ENCODE measurements at regions not wholly inside any gene's neighbourhood (a gene's known extent, or its start where the extent isn't known, plus 50 kb on each side); places are given as distances from the start of the nearest gene placed in this dataset.
"Not testable (repeated sequence)": the region's sequence is repeated elsewhere in the genome, so short reads cannot be mapped to it uniquely, and the experiment has no call there.

GRCh38 chr9:16058131-16058549 lies 505.3 kb downstream of the CCDC171 start:
- DNase-seq: no peak

- DNase-seq: no peak
These were observed 507.7 kb downstream of the CCDC171 start for GRCh38 chr9:16060436-16061129.

GRCh38 chr9:16062542-16063240 lies 509.8 kb downstream of the CCDC171 start:
- DNase-seq: no peak

GRCh38 chr9:16063241-16063591 lies 510.4 kb downstream of the CCDC171 start:
- no peak for DNase-seq

GRCh38 chr9:16064771-16065170 lies 511.9 kb downstream of the CCDC171 start:
- DNase-seq: no peak

- not testable (repeated sequence) for DNase-seq
These were observed 513.4 kb downstream of the CCDC171 start for GRCh38 chr9:16066201-16066600.

- no peak for DNase-seq
These were observed 515.6 kb downstream of the CCDC171 start for GRCh38 chr9:16068476-16068875.

GRCh38 chr9:16069249-16069648 lies 516.4 kb downstream of the CCDC171 start:
- DNase-seq: no peak

GRCh38 chr9:16069671-16070454 lies 517.0 kb downstream of the CCDC171 start:
- DNase-seq: no peak

- no peak for DNase-seq
These were observed 517.8 kb downstream of the CCDC171 start for GRCh38 chr9:16070455-16071145.

- DNase-seq: no peak
These were observed 518.6 kb downstream of the CCDC171 start for GRCh38 chr9:16071400-16071799.

GRCh38 chr9:16074963-16075362 lies 522.1 kb downstream of the CCDC171 start:
- no peak for DNase-seq

GRCh38 chr9:16075696-16076095 lies 522.9 kb downstream of the CCDC171 start:
- no peak for DNase-seq

- DNase-seq: no peak
These were observed 523.7 kb downstream of the CCDC171 start for GRCh38 chr9:16076511-16076910.

GRCh38 chr9:16082796-16083195 lies 530.0 kb downstream of the CCDC171 start:
- no peak for DNase-seq

- DNase-seq: no peak
These were observed 532.4 kb downstream of the CCDC171 start for GRCh38 chr9:16085167-16085726.

GRCh38 chr9:16090907-16091629 lies 538.2 kb downstream of the CCDC171 start:
- DNase-seq: no peak

- no peak for DNase-seq
These were observed 539.6 kb downstream of the CCDC171 start for GRCh38 chr9:16092142-16093091.

GRCh38 chr9:16098306-16098705 lies 545.5 kb downstream of the CCDC171 start:
- no peak for DNase-seq

GRCh38 chr9:16099732-16100536 lies 547.1 kb downstream of the CCDC171 start:
- no peak for DNase-seq

Measured in NCI-H1105 treated with DMSO at 0.1 percent for 48 hours (cell line).